Mesendoderm (in vitro differentiated cells): ENCODE measurements at regions not wholly inside any gene's neighbourhood (a gene's known extent, or its start where the extent isn't known, plus 50 kb on each side); places are given as distances from the start of the nearest gene placed in this dataset.

Source experiments
- DNase-seq: peaks from one replicate; pipeline ENCODE4 v3.0.0; 2013
- H2AK5ac ChIP-seq: 2 replicates; pipeline ENCODE4 v1.6.1; 2013; ENCODE audit warnings: low read length, inconsistent platforms
- H2BK120ac ChIP-seq: 2 replicates; pipeline ENCODE4 v1.6.1; 2013; ENCODE audit warnings: low read depth, mild to moderate bottlenecking, low read length, moderate library complexity, mixed read lengths
- H2BK15ac ChIP-seq: replicated peaks from 2 replicates; pipeline ENCODE4 v1.6.1; 2013; ENCODE audit warnings: low read depth, mild to moderate bottlenecking, moderate library complexity
- H2BK5ac ChIP-seq: 2 replicates; pipeline ENCODE4 v1.6.1; 2013; ENCODE audit warnings: low read length, inconsistent platforms
- H3K18ac ChIP-seq: 2 replicates; pipeline ENCODE4 v1.6.1; 2013; ENCODE audit warnings: mild to moderate bottlenecking, low read length, mixed read lengths
- H3K23ac ChIP-seq: one replicate; pipeline ENCODE4 v1.6.1; 2013; ENCODE audit warnings: low read length
- H3K27ac ChIP-seq: 2 replicates; pipeline ENCODE4 v1.5.1; 2013; ENCODE audit warnings: low read depth, mild to moderate bottlenecking, inconsistent platforms, low read length, moderate library complexity
- H3K27me3 ChIP-seq: 2 replicates; pipeline ENCODE4 v1.6.1; 2013; ENCODE audit warnings: low read length, control low read depth, mild to moderate bottlenecking, inconsistent platforms; ENCODE audit not compliant: insufficient read depth, poor library complexity
- H3K36me3 ChIP-seq: 2 replicates; pipeline ENCODE4 v1.6.1; 2013; ENCODE audit warnings: low read length, inconsistent platforms; ENCODE audit not compliant: control insufficient read depth, insufficient read depth
- H3K4ac ChIP-seq: one replicate; pipeline ENCODE4 v1.6.1; 2013; ENCODE audit warnings: low read depth, mild to moderate bottlenecking, low read length, moderate library complexity
- H3K4me1 ChIP-seq: 2 replicates; pipeline ENCODE4 v1.6.1; 2013; ENCODE audit warnings: low read depth, low read length, inconsistent platforms; ENCODE audit not compliant: control insufficient read depth
- H3K4me2 ChIP-seq: 2 replicates; pipeline ENCODE4 v1.6.1; 2013; ENCODE audit warnings: low read length
- H3K4me3 ChIP-seq: 2 replicates; pipeline ENCODE4 v1.5.1; 2013; ENCODE audit warnings: mild to moderate bottlenecking, low read length
- H3K56ac ChIP-seq: one replicate; pipeline ENCODE4 v1.6.1; 2013; ENCODE audit warnings: low read length
- H3K79me1 ChIP-seq: 2 replicates; pipeline ENCODE4 v1.6.1; 2013; ENCODE audit warnings: low read length, inconsistent platforms
- H3K79me2 ChIP-seq: 2 replicates; pipeline ENCODE4 v1.6.1; 2013; ENCODE audit warnings: mild to moderate bottlenecking, low read length; ENCODE audit not compliant: control insufficient read depth, insufficient read depth
- H3K9ac ChIP-seq: 2 replicates; pipeline ENCODE4 v1.6.1; 2013; ENCODE audit warnings: low read length, inconsistent platforms
- H4K5ac ChIP-seq: one replicate; pipeline ENCODE4 v1.6.1; 2013; ENCODE audit warnings: low read length
- H4K8ac ChIP-seq: one replicate; pipeline ENCODE4 v1.6.1; 2013; ENCODE audit warnings: low read depth, mild to moderate bottlenecking, control low read depth, low read length, moderate library complexity
- WGBS: extraction: QIAGEN DNeasy Blood & Tissue Kit; methylation state at CpG from one replicate; pipeline ENCODE4 v1.1.7; 2013; ENCODE audit warnings: low lambda C conversion rate, missing lambda C conversion rate; ENCODE audit not compliant: insufficient coverage; ENCODE audit errors: extremely low coverage; 5-methylcytosine and 5-hydroxymethylcytosine counted together

GRCh38 chr5:28557114-28557513, 1518.7 kb upstream of the CDH9 start:
- Histone ChIP-seq H2BK15ac (no peak overlapping the region), H4K8ac (no peak overlapping the region), H3K27me3 (no peaks in the 10 kb centered on the region), H3K79me1 (no peaks in the 10 kb centered on the region), H3K4ac (no peak overlapping the region), H4K5ac (no peak overlapping the region), H3K4me1 (no peaks in the 10 kb centered on the region), H3K18ac (no peak overlapping the region), H3K23ac (no peak overlapping the region), H2BK5ac (no peak overlapping the region), H3K4me2 (no peak overlapping the region), H3K9ac (no peak overlapping the region), H3K4me3 (no peak overlapping the region), H2AK5ac (no peak overlapping the region), H2BK120ac (no peak overlapping the region), H3K79me2 (no peaks in the 10 kb centered on the region), H3K36me3 (no peaks in the 10 kb centered on the region), H3K56ac (no peak overlapping the region), H3K27ac (no peak overlapping the region)
- DNase-seq, result no peak

- no peak overlapping the region for H3K27ac ChIP-seq
- no peak overlapping the region for H3K56ac ChIP-seq
- H3K79me1 ChIP-seq, result no peaks in the 10 kb centered on the region
- H3K18ac ChIP-seq, result no peak overlapping the region
- no peak overlapping the region for H4K5ac ChIP-seq
- DNase-seq, result no peak
- H2BK15ac ChIP-seq, result no peak overlapping the region
- H3K4ac ChIP-seq, result no peak overlapping the region
- no peak overlapping the region for H3K9ac ChIP-seq
- no peak overlapping the region for H3K23ac ChIP-seq
- no peaks in the 10 kb centered on the region for H3K4me1 ChIP-seq
- H2AK5ac ChIP-seq, result no peak overlapping the region
- H2BK120ac ChIP-seq, result no peak overlapping the region
- no peaks in the 10 kb centered on the region for H3K36me3 ChIP-seq
- no peak overlapping the region for H4K8ac ChIP-seq
- H3K4me2 ChIP-seq, result no peak overlapping the region
- H3K27me3 ChIP-seq, result no peaks in the 10 kb centered on the region
- H2BK5ac ChIP-seq, result no peak overlapping the region
- H3K4me3 ChIP-seq, result no peak overlapping the region
- no CpG with 5 or more reads among the region's 2 CpGs for WGBS
- H3K79me2 ChIP-seq, result no peaks in the 10 kb centered on the region
These were observed 1511.2 kb upstream of the CDH9 start for GRCh38 chr5:28549588-28549987.

GRCh38 chr5:28548856-28549255, 1510.5 kb upstream of the CDH9 start:
- Histone ChIP-seq H3K4me1 (no peaks in the 10 kb centered on the region), H3K4ac (no peak overlapping the region), H3K36me3 (no peaks in the 10 kb centered on the region), H3K18ac (no peak overlapping the region), H3K27ac (no peak overlapping the region), H3K23ac (no peak overlapping the region), H4K5ac (no peak overlapping the region), H3K9ac (no peak overlapping the region), H2BK15ac (no peak overlapping the region), H4K8ac (no peak overlapping the region), H3K79me2 (no peaks in the 10 kb centered on the region), H2BK120ac (no peak overlapping the region), H2AK5ac (no peak overlapping the region), H3K27me3 (no peaks in the 10 kb centered on the region), H3K56ac (no peak overlapping the region), H3K4me2 (no peak overlapping the region), H3K79me1 (no peaks in the 10 kb centered on the region), H3K4me3 (no peak overlapping the region), H2BK5ac (no peak overlapping the region)
- no peak for DNase-seq
- WGBS, result no CpG with 5 or more reads among the region's 1 CpG

- H3K27me3 ChIP-seq, result no peaks in the 10 kb centered on the region
These were observed 1506.1 kb upstream of the CDH9 start for GRCh38 chr5:28544501-28544900.

GRCh38 chr5:28543473-28544098, 1505.2 kb upstream of the CDH9 start:
- DNase-seq, result no peak
- H3K4ac ChIP-seq, result no peak overlapping the region
- no peak overlapping the region for H3K23ac ChIP-seq
- no peak overlapping the region for H3K4me3 ChIP-seq
- H3K36me3 ChIP-seq, result no peaks in the 10 kb centered on the region
- H3K56ac ChIP-seq, result no peak overlapping the region
- no peak overlapping the region for H4K5ac ChIP-seq
- H3K18ac ChIP-seq, result no peak overlapping the region
- H3K27ac ChIP-seq, result no peak overlapping the region
- H3K79me1 ChIP-seq, result no peaks in the 10 kb centered on the region
- no peak overlapping the region for H2BK120ac ChIP-seq
- no peak overlapping the region for H2BK15ac ChIP-seq
- no peak overlapping the region for H2BK5ac ChIP-seq
- H3K4me2 ChIP-seq, result no peak overlapping the region
- H3K4me1 ChIP-seq, result no peaks in the 10 kb centered on the region
- H2AK5ac ChIP-seq, result no peak overlapping the region
- H3K79me2 ChIP-seq, result no peaks in the 10 kb centered on the region
- H3K9ac ChIP-seq, result no peak overlapping the region
- H3K27me3 ChIP-seq, result no peaks in the 10 kb centered on the region
- no peak overlapping the region for H4K8ac ChIP-seq

More at GRCh38 chr5:28544501-28544900, 1506.1 kb upstream of the CDH9 start:
- H3K36me3 ChIP-seq, result no peaks in the 10 kb centered on the region
- no peaks in the 10 kb centered on the region for H3K79me1 ChIP-seq
- H3K4me3 ChIP-seq, result no peak overlapping the region
- no peak overlapping the region for H3K4ac ChIP-seq
- no peak overlapping the region for H4K5ac ChIP-seq
- no peak overlapping the region for H3K56ac ChIP-seq
- H4K8ac ChIP-seq, result no peak overlapping the region
- no peak for DNase-seq
- H3K79me2 ChIP-seq, result no peaks in the 10 kb centered on the region
- no peaks in the 10 kb centered on the region for H3K4me1 ChIP-seq
- H3K4me2 ChIP-seq, result no peak overlapping the region
- H2BK5ac ChIP-seq, result no peak overlapping the region
- no peak overlapping the region for H2BK120ac ChIP-seq
- no peak overlapping the region for H2BK15ac ChIP-seq
- H3K27ac ChIP-seq, result no peak overlapping the region
- no peak overlapping the region for H3K18ac ChIP-seq
- no peak overlapping the region for H3K9ac ChIP-seq
- H3K23ac ChIP-seq, result no peak overlapping the region
- H2AK5ac ChIP-seq, result no peak overlapping the region

- H3K18ac ChIP-seq, result no peak overlapping the region
- H3K27me3 ChIP-seq, result no peaks in the 10 kb centered on the region
- H3K56ac ChIP-seq, result no peak overlapping the region
- DNase-seq, result peak; percentile 3
- H3K4me3 ChIP-seq, result no peak overlapping the region
- no peak overlapping the region for H2BK15ac ChIP-seq
- no peak overlapping the region for H4K5ac ChIP-seq
- no peak overlapping the region for H3K4ac ChIP-seq
- no CpG with 5 or more reads among the region's 3 CpGs for WGBS
- no peak overlapping the region for H4K8ac ChIP-seq
- no peak overlapping the region for H2BK5ac ChIP-seq
- no peak overlapping the region for H3K4me2 ChIP-seq
- no peaks in the 10 kb centered on the region for H3K36me3 ChIP-seq
- no peak overlapping the region for H3K9ac ChIP-seq
- H3K27ac ChIP-seq, result no peak overlapping the region
- H3K4me1 ChIP-seq, result no peaks in the 10 kb centered on the region
- H2AK5ac ChIP-seq, result no peak overlapping the region
- no peak overlapping the region for H3K23ac ChIP-seq
- no peaks in the 10 kb centered on the region for H3K79me1 ChIP-seq
- no peak overlapping the region for H2BK120ac ChIP-seq
- H3K79me2 ChIP-seq, result no peaks in the 10 kb centered on the region
These were observed 1504.6 kb upstream of the CDH9 start for GRCh38 chr5:28542987-28543386.
